AG04450 (cell line): ENCODE measurements at regions not wholly inside any gene's neighbourhood (a gene's known extent, or its start where the extent isn't known, plus 50 kb on each side); places are given as distances from the start of the nearest gene placed in this dataset.

Experiments
- CTCF ChIA-PET: fragments of 300-600, 350-600 bp; formaldehyde crosslinking; extraction: SDS; loops from one replicate; lab custom pipeline; 2022; ENCODE audit warnings: antibody characterized with exemption, inconsistent platforms; lab: Charles Lee
- POLR2A ChIA-PET: fragments of 350-600 bp; formaldehyde crosslinking; extraction: SDS; loops from one replicate; lab custom pipeline; 2021; ENCODE audit warnings: antibody characterized with exemption, inconsistent platforms; lab: Yijun Ruan, JAX
- DNase-seq: peaks from one replicate; pipeline ENCODE4 v3.0.0-alpha.2; 2011; ENCODE audit warnings: low read depth, low spot score
- H3K27ac ChIP-seq: one replicate; pipeline ENCODE4 v1.5.1; 2012; ENCODE audit warnings: low read depth, low read length, control low read depth
- H3K27me3 ChIP-seq: one replicate; pipeline ENCODE4 v1.6.0; 2012; ENCODE audit warnings: low read length; ENCODE audit not compliant: control insufficient read depth, insufficient read depth
- H3K4me3 ChIP-seq: 2 replicates; pipeline ENCODE4 v1.5.1; 2011; ENCODE audit warnings: mild to moderate bottlenecking, low read depth, low read length, control low read depth
- H3K9me3 ChIP-seq: 2 replicates; pipeline ENCODE4 v1.5.1; 2012; ENCODE audit warnings: low read length; ENCODE audit not compliant: control insufficient read depth, insufficient read depth
- CTCF ChIP-seq: IDR thresholded peaks from 2 replicates; pipeline ENCODE4 v1.5.1; 2011; ENCODE audit warnings: low read depth, low read length, control low read depth, inconsistent platforms

GRCh38 chr18:38033282-38033681 is 467.7 kb upstream of the CELF4 start:
- TF ChIP-seq CTCF = no peak
- H3K9me3 ChIP-seq = peaks cover 14% of the 10 kb centered on the region
- H3K4me3 ChIP-seq = no peak overlapping the region
- H3K27ac ChIP-seq = no peak overlapping the region
- H3K27me3 ChIP-seq = no peaks in the 10 kb centered on the region
- ChIA-PET CTCF (no interaction called here), POLR2A (no interaction called here)
- DNase-seq = no peak

- H3K4me3 ChIP-seq = no peak overlapping the region
- no peaks in the 10 kb centered on the region for H3K27me3 ChIP-seq
- no peak for DNase-seq
- H3K9me3 ChIP-seq = peaks cover 16% of the 10 kb centered on the region
- CTCF ChIA-PET = no interaction called here
- no peak overlapping the region for H3K27ac ChIP-seq
- TF ChIP-seq CTCF = no peak
- POLR2A ChIA-PET = no interaction called here
Observed at GRCh38 chr18:38032516-38032915, 466.9 kb upstream of the CELF4 start.

DNA sequence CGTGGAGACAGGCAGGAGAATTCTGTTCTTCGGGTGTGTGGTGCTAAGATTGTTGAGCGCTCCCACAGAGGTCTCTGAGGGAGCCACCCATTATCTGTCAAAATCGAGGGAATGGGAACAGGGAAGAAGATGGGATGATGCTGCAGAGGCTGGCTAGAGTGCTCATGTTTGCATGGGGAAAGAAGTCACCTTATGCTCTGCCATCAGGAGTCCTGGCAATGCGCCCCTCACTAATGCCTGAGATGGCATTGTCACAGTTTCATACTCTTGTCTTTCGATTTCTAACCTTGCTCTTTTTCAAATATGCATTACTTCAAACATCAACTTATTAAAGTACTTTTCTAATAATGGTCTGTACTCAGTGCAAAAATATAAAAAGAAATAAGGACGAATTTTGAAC is 463.3 kb upstream of the CELF4 start:
- Histone ChIP-seq H3K9me3 (peaks cover 22% of the 10 kb centered on the region), H3K27ac (no peak overlapping the region), H3K27me3 (no peaks in the 10 kb centered on the region), H3K4me3 (no peak overlapping the region)
- ChIA-PET CTCF (no interaction called here), POLR2A (no interaction called here)
- no peak for TF ChIP-seq CTCF
- DNase-seq = no peak

DNA sequence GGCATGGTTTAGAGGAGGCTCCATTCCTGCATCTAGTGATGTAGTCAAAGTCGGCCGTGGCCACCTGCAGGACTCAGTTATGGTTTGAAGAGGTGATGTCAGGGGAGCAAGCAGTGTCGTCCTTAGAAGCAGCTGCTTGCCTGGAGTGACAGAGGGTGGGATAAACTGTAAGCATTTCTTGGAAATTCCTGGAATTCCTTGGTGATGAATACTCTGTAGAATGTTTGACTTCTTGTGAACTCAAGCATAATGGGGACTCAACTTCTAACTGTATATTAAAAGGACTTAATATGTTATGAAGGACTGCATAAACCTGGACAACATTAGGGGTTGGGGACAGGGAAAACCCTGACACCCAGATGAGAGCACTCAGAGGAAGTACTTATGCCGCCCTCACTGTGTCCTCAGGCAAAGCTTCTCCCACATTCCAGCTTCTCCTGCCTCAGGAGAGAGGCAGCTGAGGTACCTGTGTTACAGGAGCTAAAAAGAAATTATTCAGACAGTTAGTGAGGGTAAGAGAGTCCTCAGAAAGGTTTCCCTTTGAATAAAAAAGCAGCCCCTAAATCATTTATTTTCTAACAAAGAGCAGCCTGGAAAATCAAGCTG is 459.9 kb upstream of the CELF4 start:
- ChIA-PET CTCF (no interaction called here), POLR2A (no interaction called here)
- DNase-seq = no peak
- no peak overlapping the region for H3K27ac ChIP-seq
- peaks cover 18% of the 10 kb centered on the region for H3K9me3 ChIP-seq
- TF ChIP-seq CTCF = no peak
- H3K27me3 ChIP-seq = no peaks in the 10 kb centered on the region
- H3K4me3 ChIP-seq = no peak overlapping the region

GRCh38 chr18:38023871-38024270 is 458.3 kb upstream of the CELF4 start:
- TF ChIP-seq CTCF = no peak
- peaks cover 18% of the 10 kb centered on the region for H3K9me3 ChIP-seq
- no peak overlapping the region for H3K4me3 ChIP-seq
- CTCF ChIA-PET = no interaction called here
- POLR2A ChIA-PET = no interaction called here
- H3K27ac ChIP-seq = no peak overlapping the region
- DNase-seq = no peak
- no peaks in the 10 kb centered on the region for H3K27me3 ChIP-seq
